Activated CD4-positive, alpha-beta T cell treated with anti-CD3 and anti-CD28 coated beads for 36 hours (primary cell): ENCODE measurements at regions not wholly inside any gene's neighbourhood (a gene's known extent, or its start where the extent isn't known, plus 50 kb on each side); places are given as distances from the start of the nearest gene placed in this dataset.

Experiments
- ATAC-seq: fragments of 200-7000 bp; cut with Tn5 transposase; one replicate; pipeline ENCODE4 v1.10.0; 2021; ENCODE audit warnings: mild to moderate bottlenecking, moderate library complexity
- CTCF ChIA-PET: fragments of 350-600 bp; sonication (Branson Sonifier 250); formaldehyde crosslinking; loops from one replicate; lab custom pipeline; 2021; ENCODE audit warnings: antibody characterized with exemption; lab: Charles Lee
- POLR2A ChIA-PET: fragments of 350-600 bp; sonication (Branson Sonifier 250); formaldehyde crosslinking; loops from one replicate; lab custom pipeline; 2021; ENCODE audit warnings: antibody characterized with exemption, inconsistent platforms; lab: Charles Lee
- DNase-seq: peaks from one replicate; pipeline ENCODE4 v3.0.0-alpha.2; 2020
- H3K27ac Mint-ChIP-seq: one replicate; pipeline ENCODE4 v1.8.0; 2021; ENCODE audit warnings: mixed read lengths
- H3K27me3 Mint-ChIP-seq: one replicate; pipeline ENCODE4 v1.8.0; 2021; ENCODE audit warnings: mixed read lengths
- H3K36me3 Mint-ChIP-seq: one replicate; pipeline ENCODE4 v1.8.0; 2021; ENCODE audit warnings: low read depth, mixed read lengths
- H3K4me1 Mint-ChIP-seq: one replicate; pipeline ENCODE4 v1.8.0; 2021; ENCODE audit warnings: mixed read lengths
- H3K4me3 Mint-ChIP-seq: one replicate; pipeline ENCODE4 v1.8.0; 2021; ENCODE audit warnings: mild to moderate bottlenecking, moderate library complexity, mixed read lengths
- H3K9me3 Mint-ChIP-seq: one replicate; pipeline ENCODE4 v1.8.0; 2021; ENCODE audit warnings: low read depth, mixed read lengths
- intact Hi-C, 2 experiments: fragments of 100-400 bp; cut with DNase I in 1 of 2; cut with micrococcal nuclease in 1 of 2; formaldehyde crosslinking; loops; one replicate each; pipeline versions ENCODE4 v1.14.2 to v1.15.1; 2022 to 2024; cut with DNase I, micrococcal nuclease

DNA sequence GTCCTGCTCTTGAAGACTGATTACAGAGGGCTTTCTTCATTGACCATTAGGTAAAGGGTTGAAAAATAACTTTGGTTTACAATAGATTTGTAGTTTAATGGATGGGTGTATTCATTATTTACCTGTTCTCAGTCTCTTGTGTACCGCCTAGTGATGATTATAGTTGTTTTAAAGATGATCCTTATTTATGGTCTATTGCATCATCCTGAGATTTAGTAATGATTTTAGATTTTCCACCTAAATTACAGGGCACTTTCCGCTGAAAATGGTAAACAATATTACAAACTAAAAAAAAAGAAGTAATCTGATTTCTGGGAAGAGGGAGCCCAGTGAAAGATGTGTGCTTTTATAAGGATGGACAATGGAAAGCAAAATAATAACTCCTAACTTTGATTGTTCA, 78.4 kb upstream of the TMEM33 start:
- Mint-ChIP-seq H3K27ac (no peak overlapping the region), H3K27me3 (peaks cover 19% of the 10 kb centered on the region), H3K9me3 (no peaks in the 10 kb centered on the region), H3K36me3 (no peaks in the 10 kb centered on the region), H3K4me3 (no peak overlapping the region), H3K4me1 (no peaks in the 10 kb centered on the region)
- POLR2A ChIA-PET: no interaction called here
- CTCF ChIA-PET: no interaction called here
- intact Hi-C loops: no loop called here
- DNase-seq (no peak), ATAC-seq (no peak)

DNA sequence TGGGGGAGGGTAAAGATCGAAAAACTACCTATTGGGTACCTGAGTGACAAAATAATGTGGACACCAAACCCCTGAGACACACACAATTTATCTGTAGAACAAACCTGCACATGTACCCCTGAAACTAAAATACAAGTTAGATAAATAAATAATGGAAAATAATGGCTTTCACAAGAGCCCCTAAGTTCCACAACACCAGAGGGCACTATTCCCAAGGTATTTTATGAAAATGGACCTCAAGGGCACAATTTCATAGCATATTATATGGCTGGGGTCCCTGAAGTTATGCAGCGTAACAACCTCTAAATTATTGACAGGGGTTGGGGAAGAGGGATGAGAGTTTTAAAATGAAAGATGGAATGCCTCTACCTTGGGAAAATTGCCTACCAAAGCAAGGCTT, 81.3 kb upstream of the TMEM33 start:
- peaks cover 22% of the 10 kb centered on the region for H3K27me3 Mint-ChIP-seq
- no peaks in the 10 kb centered on the region for H3K36me3 Mint-ChIP-seq
- no peaks in the 10 kb centered on the region for H3K9me3 Mint-ChIP-seq
- ChIA-PET POLR2A (no interaction called here), CTCF (no interaction called here)
- ATAC-seq (no peak), DNase-seq (no peak)
- H3K4me3 Mint-ChIP-seq: no peak overlapping the region
- H3K27ac Mint-ChIP-seq: no peak overlapping the region
- intact Hi-C loops: no loop called here
- H3K4me1 Mint-ChIP-seq: no peaks in the 10 kb centered on the region

DNA sequence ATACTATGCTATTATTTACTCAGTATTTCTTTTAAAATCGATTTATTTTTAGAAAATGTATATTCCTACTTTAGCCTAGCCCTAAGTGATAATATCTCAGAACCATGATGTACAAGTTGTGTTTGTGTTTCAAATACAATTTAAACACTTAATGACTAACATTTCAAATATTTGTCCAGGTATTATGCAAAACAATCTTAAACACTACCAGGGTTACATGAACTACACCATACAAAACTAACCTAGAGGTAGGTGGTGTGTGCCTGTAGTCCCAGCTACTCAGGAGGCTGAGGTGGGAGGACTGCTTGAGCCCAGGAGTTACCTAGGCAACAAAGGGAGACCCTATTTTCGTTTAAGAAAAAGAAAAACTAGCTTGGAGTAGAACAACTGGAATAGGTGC, 83.0 kb upstream of the TMEM33 start:
- no peaks in the 10 kb centered on the region for H3K4me1 Mint-ChIP-seq
- intact Hi-C loops: no loop called here
- no peaks in the 10 kb centered on the region for H3K9me3 Mint-ChIP-seq
- CTCF ChIA-PET: no interaction called here
- H3K4me3 Mint-ChIP-seq: no peak overlapping the region
- no peak overlapping the region for H3K27ac Mint-ChIP-seq
- peaks cover 17% of the 10 kb centered on the region for H3K27me3 Mint-ChIP-seq
- ATAC-seq: no peak
- POLR2A ChIA-PET: no interaction called here
- H3K36me3 Mint-ChIP-seq: no peaks in the 10 kb centered on the region
- no peak for DNase-seq

DNA sequence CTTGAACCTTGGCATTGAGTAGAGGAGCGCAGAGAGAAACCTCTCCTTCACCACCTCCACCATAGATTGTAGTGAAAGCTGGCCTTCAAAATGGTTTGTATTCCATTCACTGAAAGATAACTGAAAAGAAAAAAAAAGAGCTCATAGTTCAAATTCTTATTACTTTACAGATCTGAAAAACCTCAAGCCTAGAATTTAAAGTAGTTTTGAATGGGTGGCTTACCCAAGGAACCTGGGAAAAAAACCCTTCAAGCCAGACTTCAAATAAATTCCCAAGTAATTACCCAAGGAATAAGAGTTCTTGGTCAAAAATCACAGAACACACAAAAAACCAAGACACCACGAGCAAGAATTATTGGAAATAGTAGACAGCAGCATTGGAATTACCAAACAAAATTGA, 83.6 kb upstream of the TMEM33 start:
- ChIA-PET CTCF (no interaction called here), POLR2A (no interaction called here)
- no peaks in the 10 kb centered on the region for H3K4me1 Mint-ChIP-seq
- DNase-seq: no peak
- no peak for ATAC-seq
- no peak overlapping the region for H3K27ac Mint-ChIP-seq
- no peaks in the 10 kb centered on the region for H3K9me3 Mint-ChIP-seq
- H3K4me3 Mint-ChIP-seq: no peak overlapping the region
- H3K36me3 Mint-ChIP-seq: no peaks in the 10 kb centered on the region
- intact Hi-C loops: no loop called here
- peaks cover 14% of the 10 kb centered on the region for H3K27me3 Mint-ChIP-seq

DNA sequence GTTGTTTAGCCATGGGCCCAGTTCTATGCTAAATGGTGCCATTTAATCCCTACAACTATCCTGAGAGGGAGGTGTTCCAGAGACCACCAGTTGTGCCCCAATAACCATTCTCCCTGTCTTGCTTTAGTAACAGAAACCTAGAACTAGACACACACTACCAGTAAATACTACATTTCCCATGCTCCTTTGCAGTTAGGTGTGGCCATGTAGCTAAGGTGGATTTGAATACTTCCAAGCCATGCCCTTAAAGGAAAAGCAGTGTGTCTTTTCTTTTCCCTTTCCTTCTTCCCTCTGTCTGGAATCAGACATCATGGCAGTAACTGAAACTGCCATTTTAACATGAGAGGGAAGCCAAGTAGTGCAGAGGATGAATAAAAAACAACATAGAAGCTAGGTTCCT, 90.9 kb upstream of the TMEM33 start:
- DNase-seq (no peak), ATAC-seq (no peak)
- ChIA-PET POLR2A (no interaction called here), CTCF (no interaction called here)
- peaks cover 20% of the 10 kb centered on the region for H3K27me3 Mint-ChIP-seq
- H3K36me3 Mint-ChIP-seq: no peaks in the 10 kb centered on the region
- peaks cover 7% of the 10 kb centered on the region for H3K4me1 Mint-ChIP-seq
- intact Hi-C loops: no loop called here
- H3K4me3 Mint-ChIP-seq: no peak overlapping the region
- peaks cover 5% of the 10 kb centered on the region for H3K9me3 Mint-ChIP-seq
- no peak overlapping the region for H3K27ac Mint-ChIP-seq

DNA sequence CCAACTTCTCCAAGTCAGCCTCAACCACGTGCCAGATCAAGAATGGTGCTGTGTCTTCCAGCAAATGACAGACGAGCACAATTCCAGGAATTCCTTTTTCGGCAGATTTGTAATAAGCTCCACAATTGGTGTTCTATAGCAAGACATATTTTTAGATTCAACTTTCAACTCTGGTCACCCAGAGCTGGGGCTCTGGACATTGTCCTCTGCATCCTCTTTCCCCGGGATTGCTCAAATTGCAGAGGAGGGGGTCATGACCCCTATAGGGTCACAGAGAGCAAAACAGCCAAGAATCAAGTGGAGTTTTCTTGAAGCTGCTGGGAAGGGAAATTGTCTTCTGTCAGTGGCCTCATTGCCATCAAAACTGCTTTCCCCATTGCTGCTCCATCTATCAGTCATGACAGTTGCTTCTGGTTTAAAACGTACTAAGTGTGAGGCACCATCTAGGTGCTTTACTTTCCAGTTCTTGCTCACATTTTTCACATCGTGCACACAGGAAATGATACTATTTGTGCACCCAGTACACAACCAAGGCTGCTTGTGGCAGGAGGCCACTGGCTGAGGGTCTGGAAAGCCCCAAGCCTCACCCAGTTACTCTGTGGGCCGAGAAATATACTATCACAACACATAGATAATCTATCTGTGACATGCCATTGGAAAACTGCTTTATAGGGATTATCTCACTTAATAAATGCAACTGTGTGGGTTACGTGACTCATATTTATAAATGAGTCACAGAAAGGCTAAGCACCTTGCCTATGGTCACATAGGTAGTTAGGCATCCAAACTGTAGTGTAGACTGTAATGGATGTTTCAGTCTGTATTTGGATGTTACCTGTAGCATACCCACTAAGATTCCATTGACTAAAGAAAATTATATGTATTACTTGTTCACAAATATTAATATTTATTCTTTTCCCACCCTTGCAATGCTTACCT, 91.7 kb upstream of the PHOX2B start:
- Mint-ChIP-seq H3K9me3 (peaks cover 8% of the 10 kb centered on the region), H3K27me3 (peaks cover 24% of the 10 kb centered on the region), H3K4me3 (no peak overlapping the region), H3K4me1 (peaks cover 7% of the 10 kb centered on the region), H3K36me3 (no peaks in the 10 kb centered on the region), H3K27ac (no peak overlapping the region)
- intact Hi-C loops: no loop called here
- ChIA-PET CTCF (no interaction called here), POLR2A (no interaction called here)
- ATAC-seq (peak; percentile 88), DNase-seq (peak; percentile 20)

DNA sequence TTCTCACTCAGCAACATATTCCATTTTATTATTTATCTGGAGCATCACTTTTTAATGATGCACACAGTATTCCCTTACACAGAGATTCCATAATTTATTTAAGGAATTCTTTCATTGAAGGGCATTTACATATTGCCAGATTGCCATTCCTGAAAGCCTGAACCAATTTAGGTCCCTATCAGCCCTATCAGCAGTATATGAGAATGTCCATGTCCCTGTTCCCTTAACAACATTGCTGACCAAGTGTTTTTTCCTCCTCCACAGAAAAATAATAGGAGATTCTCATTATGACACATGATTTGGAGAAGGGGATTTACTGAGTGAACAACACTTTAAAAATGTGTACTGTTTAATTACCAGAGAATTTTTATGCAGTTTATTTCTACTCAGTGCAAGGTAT, 90.1 kb upstream of the PHOX2B start:
- Mint-ChIP-seq H3K27ac (no peak overlapping the region), H3K4me3 (no peak overlapping the region), H3K4me1 (peaks cover 7% of the 10 kb centered on the region), H3K9me3 (peaks cover 4% of the 10 kb centered on the region), H3K36me3 (no peaks in the 10 kb centered on the region), H3K27me3 (peaks cover 17% of the 10 kb centered on the region)
- POLR2A ChIA-PET: no interaction called here
- CTCF ChIA-PET: no interaction called here
- DNase-seq: no peak
- ATAC-seq: no peak
- intact Hi-C loops: no loop called here

DNA sequence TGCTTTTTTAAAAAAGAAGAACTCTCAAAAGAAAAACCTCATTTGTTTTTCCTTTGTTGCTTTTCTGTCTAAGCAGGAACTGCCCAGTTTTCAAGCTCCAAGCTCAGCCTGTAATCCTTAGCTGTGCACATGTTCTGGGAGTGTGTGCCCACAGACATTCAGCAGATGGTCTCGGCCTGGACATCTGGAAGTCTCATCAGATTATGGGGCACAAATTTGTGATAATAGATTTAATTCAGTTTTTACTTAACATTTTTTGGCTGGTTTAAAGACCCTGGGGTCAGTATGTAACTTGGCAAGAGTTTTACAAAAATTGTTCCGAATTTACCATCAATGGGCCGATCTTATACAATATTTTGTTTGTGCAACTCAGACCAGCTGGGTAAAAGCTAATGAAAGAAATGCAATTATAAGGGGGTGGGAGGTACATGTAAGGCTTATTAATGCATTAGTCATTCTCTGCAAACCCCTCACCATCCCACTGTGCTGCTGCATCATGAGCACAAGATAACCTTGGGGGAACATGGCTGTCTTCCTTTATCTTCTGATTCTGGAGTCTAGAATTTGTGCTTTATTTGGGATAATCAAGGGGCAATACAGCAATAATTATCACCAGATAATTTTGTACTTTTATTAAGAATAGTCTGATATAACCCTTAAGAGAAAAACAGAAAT, 86.9 kb upstream of the PHOX2B start:
- Mint-ChIP-seq H3K27ac (no peak overlapping the region), H3K27me3 (peaks cover 20% of the 10 kb centered on the region), H3K9me3 (peaks cover 3% of the 10 kb centered on the region), H3K4me1 (peaks cover 7% of the 10 kb centered on the region), H3K36me3 (no peaks in the 10 kb centered on the region), H3K4me3 (no peak overlapping the region)
- ChIA-PET CTCF (interaction anchor here (0.6 to 0.8 kb wide), 3 partner anchors 11 to 215 kb away, joined by 3 to 4 read pairs (median 4); no protein-coding TSS in a partner anchor), POLR2A (no interaction called here)
- ATAC-seq: no peak
- intact Hi-C loops: no loop called here
- DNase-seq: no peak

DNA sequence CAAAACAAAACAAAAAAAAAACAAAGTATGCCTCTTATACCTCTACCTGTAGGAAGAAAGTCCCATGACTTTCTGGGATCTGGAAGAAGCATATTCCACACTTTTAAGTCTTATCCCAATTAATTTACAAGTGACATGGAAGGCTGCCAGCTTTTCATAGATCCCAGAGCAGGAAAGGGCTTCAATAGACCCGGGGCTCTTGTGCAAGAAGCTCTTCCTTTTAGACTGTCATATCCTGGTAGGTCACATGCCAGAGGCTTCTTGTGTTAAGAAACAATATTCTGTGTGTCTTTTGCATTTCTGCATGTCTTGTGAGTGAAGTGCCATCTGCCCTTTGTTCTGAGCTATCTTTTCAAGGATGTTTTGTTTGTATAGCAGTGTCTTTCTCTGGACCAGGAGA, 84.4 kb upstream of the PHOX2B start:
- ATAC-seq (no peak), DNase-seq (no peak)
- Mint-ChIP-seq H3K27ac (no peak overlapping the region), H3K27me3 (peaks cover 27% of the 10 kb centered on the region), H3K4me3 (no peak overlapping the region), H3K4me1 (no peaks in the 10 kb centered on the region), H3K9me3 (peaks cover 3% of the 10 kb centered on the region), H3K36me3 (no peaks in the 10 kb centered on the region)
- ChIA-PET POLR2A (no interaction called here), CTCF (interaction anchor here (0.6 to 0.9 kb wide), 2 partner anchors 54 to 77 kb away, joined by 3 read pairs; no protein-coding TSS in a partner anchor)
- intact Hi-C loops: no loop called here

DNA sequence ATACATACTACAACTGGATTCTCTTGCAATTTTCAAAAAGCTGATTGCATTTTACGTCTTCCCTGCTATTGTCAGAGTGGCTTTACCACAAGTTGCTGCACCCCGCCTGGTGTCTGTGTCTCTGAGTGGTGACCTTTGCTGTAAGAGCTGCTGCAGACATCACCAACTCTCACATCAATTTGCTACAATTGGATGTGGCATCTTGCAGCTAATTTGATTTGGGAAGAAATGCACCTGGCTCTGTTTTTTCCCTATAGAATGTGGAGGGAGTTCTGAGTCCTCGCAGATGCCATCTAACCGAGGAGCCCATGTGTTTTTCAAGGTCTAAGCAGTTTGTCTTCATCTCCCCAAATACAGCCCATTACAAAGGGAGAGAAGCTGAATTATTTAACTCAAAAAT, 73.8 kb upstream of the PHOX2B start:
- Mint-ChIP-seq H3K9me3 (no peaks in the 10 kb centered on the region), H3K4me1 (no peaks in the 10 kb centered on the region), H3K27me3 (peaks cover 21% of the 10 kb centered on the region), H3K4me3 (no peak overlapping the region), H3K36me3 (no peaks in the 10 kb centered on the region), H3K27ac (no peak overlapping the region)
- intact Hi-C loops: no loop called here
- CTCF ChIA-PET: interaction anchor here (1.1 kb wide), 1 partner anchor 13 kb away, joined by 3 read pairs; no protein-coding TSS in a partner anchor
- ATAC-seq (no peak), DNase-seq (no peak)
- POLR2A ChIA-PET: no interaction called here

DNA sequence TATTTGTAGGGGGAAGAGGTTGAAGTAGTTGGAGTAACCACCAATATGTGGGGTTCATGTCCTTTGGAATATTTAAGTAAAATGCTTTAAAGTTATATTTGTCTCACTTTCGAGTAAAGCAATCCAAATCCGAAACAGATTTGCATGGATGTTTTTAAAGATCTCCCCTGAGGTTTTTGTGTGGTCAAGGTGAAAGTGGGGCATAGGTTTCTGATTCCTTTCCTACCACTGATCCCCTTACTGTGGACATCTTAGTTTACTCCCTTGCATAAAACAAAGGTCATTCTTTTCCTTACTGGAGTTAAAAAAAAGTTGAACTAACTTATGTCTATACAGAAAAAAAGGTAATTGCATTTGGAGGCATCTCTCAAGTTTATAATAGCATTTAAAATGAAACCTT, 71.9 kb upstream of the PHOX2B start:
- intact Hi-C loops: no loop called here
- no peaks in the 10 kb centered on the region for H3K4me1 Mint-ChIP-seq

DNA sequence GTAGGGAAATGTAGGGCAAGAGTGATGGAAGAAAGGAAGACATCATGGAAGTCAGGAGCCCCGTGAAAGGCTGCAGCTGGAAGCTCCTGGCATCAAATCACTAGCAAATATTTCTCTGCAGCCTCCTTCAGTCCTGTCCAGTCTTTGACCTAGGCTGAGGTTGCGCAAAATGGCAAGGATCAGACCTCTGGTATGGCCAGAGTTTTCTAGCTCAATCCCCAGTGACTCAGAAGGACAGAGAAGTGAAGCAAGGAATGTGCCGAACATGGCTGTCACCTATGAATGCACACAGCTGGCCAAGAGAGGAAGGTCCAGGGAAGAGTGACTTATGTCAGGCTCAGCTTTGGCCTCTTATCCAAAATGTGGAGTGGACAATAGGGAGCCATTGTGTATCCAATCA, 71.1 kb upstream of the PHOX2B start:
- DNase-seq: no peak
- ATAC-seq: no peak
- Mint-ChIP-seq H3K4me1 (no peaks in the 10 kb centered on the region), H3K9me3 (no peaks in the 10 kb centered on the region), H3K27me3 (peaks cover 21% of the 10 kb centered on the region), H3K36me3 (no peaks in the 10 kb centered on the region), H3K27ac (no peak overlapping the region), H3K4me3 (no peak overlapping the region)
- CTCF ChIA-PET: interaction anchor here (0.6 kb wide), 1 partner anchor 14 kb away, joined by 3 read pairs; no protein-coding TSS in a partner anchor
- intact Hi-C loops: no loop called here
- POLR2A ChIA-PET: no interaction called here

More for the DNA sequence above, 71.9 kb upstream of the PHOX2B start:
- ChIA-PET POLR2A (no interaction called here), CTCF (no interaction called here)
- H3K9me3 Mint-ChIP-seq: no peaks in the 10 kb centered on the region
- H3K27me3 Mint-ChIP-seq: peaks cover 21% of the 10 kb centered on the region
- no peak overlapping the region for H3K4me3 Mint-ChIP-seq
- H3K27ac Mint-ChIP-seq: no peak overlapping the region
- DNase-seq (no peak), ATAC-seq (no peak)
- H3K36me3 Mint-ChIP-seq: no peaks in the 10 kb centered on the region
